Glomerular visceral epithelial cell (primary cell): ENCODE measurements at regions not wholly inside any gene's neighbourhood (a gene's known extent, or its start where the extent isn't known, plus 50 kb on each side); places are given as distances from the start of the nearest gene placed in this dataset.
"Not testable (repeated sequence)": the region's sequence is repeated elsewhere in the genome, so short reads cannot be mapped to it uniquely, and the experiment has no call there.

Experiments used
- DNase-seq: peaks from one replicate; pipeline ENCODE4 v3.0.0-alpha.2; 2016; ENCODE audit errors: extremely low spot score

DNA sequence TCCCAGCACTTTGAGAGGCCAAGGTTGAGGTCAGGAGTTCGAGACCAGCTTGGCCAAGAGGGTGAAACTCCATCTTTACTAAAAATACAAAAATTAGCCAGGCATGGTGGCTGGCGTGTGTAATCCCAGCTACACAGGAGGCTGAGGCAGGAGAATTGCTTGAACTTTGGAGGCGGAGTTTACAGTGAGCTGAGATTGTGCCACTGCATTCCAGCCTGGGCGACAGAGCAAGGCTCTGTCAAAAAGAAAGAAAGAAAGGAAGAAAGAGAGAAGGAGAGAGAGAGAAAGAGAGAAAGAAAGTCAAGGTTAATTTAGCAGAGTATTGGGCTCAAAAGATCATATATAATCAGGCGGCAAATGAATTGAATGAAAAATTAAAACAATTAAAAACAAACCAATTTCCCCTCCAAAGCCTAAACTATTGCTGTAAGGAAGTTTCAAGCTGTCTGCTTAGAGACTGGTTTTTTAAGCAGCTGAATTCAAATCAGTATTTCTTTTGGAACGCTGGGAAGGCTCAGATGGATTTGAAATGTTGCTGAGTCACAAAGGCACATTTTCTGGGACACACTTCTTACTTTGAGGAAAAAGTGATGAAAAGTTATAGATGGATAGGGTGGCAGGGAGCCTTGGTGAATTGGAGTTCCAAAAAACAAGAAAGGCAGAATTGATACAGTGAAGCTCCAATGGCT lies 81.3 kb upstream of the BHLHE40 start:
- DNase-seq: no peak

DNA sequence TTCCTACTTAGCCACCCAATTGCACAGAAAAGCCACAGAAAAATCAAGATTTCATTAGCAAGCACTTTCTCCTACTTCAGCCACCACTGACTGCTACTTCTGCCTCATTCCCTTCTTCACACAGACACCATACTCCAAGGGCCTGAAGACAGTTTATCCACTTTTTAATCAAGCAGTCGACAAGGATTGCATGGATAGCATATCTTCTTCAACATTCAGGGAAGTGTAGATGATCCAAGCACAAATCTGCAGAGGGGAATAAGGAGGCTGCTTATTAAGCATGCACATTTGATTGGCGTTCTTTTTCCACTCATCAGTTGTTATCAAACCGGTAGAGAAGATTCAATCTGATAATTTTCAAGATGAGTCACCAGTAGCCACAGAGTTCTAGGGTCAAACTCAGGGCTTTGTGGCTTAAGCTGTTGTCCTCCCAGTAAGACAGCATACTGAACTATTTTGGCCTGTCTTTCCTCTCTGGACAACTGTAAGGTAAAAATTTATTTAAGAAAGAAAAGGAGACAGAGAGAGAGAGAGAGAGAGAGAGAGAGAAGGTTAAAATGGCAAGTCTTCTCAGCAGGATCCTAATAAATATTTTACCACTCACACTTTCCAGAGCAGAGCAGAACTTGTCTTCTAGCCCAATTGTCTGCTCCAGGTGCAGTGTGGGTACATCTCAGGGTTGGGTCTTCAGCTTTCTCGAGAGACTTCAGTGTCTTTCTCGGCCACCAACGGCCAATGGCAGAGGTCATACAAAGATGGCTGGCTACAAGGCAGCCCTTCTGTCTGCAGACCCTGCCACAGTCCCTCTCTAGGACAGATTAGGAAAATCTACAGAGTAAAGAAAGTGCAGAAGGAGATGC lies 80.6 kb upstream of the BHLHE40 start:
- no peak for DNase-seq

DNA sequence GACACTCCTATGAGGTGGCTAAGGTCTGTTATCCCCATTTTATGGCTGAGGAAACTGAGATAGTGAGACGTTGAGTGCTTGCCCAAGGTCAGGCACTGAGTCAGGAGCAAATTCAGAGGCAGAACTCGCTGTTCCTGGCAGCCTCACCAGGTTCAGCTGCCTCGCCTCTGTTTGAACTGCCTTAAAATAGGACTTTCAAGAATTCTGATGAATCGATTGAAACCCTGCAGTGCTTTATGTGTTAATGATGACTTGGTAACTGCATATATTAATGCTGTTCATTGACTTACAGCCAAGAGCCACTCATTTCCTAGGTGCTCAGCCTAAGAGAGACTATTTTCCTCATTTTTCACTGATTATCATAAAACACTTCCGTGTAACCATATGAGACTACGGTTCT lies 79.5 kb upstream of the BHLHE40 start:
- no peak for DNase-seq

DNA sequence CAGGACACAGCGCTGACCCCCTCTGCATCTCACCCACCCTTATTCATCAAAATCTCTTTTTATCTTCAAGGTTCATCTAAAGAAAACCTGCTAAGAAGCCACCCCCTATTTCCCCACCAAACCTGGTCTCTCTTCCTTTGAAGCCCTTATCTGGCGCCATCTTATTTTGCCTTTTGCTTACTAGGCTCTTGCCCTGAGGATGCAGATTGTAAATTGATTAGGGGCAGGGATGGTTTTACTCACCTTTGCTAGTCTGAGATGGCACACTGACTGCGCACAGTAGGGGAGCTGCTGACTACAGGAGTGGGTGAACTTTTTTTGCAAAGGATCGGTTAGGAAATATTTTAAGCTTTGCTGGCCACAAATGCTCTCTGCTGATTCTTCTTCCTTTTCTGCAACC lies 78.9 kb upstream of the BHLHE40 start:
- no peak for DNase-seq

DNA sequence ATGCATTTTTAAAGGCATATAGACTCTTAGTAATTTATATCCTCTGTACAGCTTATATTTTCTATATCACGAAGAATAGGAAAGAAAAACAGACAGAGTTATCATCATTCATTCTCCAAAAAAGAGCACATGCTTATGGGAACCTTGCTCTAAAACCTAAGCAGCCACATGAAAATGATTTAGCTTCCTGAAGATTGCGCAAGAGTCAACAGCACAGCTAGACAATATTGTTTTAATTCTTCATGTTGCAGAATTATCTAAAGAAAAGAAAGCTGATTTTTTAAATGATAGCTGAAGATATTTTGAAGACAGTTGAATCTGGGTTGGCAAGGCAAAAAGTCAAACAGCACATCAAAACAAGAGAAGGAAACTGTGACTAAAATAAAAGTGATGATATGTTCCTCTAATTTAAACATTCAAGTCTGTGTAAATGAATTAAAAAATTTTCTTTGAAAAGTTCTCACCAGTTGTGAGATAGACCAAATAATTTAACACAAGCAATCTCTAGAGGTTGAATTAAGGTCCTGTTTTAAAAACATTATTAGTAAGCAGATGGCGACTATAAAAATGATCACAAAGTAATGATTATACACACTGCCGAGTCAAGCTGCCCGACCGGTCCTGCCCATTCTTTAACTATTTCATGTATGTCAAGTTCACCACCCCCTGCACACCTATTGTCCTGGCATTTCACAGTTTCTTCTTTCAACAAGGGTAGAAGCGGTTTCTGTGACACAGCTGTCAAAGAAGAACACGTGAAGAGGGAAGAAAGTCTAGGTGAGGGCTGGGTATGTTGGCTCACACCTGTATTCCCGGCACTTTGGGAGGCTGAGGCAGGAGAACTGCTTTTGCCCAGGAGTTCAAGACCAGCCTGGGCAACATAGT lies 74.2 kb upstream of the BHLHE40 start:
- no peak for DNase-seq

DNA sequence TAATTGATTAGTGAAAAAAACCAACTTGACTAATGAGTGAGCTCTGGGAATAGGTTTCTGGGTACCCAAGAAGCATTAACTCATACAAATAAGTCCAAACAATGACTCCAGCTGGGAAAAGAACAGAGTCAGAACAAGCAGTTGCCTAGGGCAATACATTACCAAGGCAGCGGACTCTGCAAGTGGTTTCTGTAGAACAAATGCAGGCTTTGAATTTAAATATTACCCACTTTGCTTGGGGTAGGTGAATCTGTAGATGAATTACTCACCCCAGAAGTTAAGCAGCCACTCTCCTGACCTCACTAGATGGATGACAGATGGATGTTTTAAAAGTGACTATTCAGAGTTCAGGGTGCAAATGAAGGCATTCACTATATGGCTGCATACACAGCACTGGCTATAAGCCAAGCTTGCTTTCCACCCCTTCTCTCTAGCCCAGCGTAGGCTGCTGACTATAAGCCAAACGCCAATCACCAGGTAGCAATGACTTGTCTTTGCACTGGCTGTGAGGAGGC lies 73.1 kb upstream of the BHLHE40 start:
- DNase-seq: peak; percentile 73

DNA sequence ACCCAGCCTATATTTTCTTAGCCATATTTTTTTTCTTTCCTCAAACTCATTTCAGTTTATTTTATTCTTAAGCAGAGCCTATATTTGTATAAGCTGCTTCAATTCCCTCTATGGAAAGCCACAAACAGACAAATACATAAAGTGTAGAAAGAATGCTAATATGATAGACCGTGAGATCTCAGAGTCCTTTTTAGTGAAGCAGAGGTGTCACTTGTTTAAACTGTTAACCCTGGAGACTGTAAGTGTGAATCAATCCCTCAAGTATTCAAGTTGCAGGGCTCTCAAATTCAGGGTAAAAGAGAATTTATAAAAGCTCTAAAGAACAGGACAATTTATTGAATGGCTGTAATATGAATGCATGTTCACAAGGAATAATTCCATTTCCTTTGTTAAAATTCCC lies 72.2 kb upstream of the BHLHE40 start:
- DNase-seq: no peak

DNA sequence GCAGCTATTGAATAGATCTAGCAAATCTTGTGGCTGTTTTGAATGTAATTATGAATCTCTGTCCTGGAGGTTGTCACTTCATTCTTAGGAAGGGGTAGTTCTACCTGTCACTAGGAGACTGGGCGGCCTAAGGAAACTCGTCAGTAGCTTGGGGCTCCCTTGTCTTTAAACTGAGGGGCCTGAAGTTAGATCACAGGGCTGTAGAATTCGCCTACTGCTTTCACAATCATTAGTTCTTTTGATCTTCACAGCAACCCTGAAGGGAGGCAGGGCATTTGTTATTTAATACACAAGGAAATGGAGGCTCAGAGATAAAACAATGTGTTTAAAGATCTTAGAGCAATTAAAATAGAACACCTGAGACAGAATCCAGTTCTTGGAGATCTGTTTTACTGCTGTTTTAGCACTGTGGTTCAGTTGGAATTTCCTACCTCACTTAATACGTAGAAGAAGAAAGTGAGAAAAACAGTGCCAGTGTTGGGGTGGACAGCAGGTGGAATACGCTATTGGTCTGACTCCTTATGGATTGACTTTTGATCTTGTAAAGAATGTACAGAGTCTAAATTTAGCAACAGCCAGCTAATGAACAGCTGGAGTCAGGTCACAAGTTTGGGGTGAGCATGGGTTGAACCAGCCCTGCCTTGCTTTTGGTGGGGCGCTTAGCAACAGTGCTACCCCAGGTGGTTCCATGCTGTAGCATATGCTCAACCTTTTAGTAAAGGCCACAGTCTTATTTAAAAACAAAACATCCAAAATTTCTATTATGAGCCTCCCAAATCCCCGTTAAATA lies 71.4 kb upstream of the BHLHE40 start:
- DNase-seq: no peak

DNA sequence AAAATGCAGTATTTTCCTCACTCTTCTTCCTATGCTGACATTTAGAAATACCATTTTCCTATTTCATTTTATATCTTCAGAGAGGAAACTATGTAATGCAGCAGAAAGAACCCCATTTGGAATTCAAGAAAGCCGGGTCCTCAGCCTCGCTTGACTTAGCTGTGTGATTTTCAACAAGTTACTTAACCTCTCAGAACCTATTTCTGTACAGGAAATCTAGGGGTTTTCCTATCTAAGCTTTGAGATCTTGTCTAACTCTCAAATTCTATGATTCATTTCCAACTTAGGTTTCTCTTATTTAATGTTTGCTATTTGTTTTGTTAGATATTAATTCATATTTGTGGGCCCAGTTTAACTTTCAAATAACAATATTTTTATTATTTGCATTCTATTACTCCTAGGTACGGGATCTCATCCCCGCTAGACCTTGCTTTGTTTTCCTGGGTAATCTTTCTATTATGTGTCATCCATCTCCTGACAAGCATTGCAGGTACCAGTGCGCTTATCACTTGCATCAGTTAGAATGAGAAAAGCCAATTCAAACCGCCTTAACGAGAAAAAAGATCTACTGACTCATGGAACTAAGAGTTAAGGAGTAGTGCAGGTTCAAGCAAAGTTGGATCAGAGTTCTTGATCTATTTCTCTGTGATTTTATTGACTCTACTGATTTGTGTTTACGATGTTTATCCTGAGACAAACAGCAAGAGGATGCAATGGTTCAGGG lies 70.6 kb upstream of the BHLHE40 start:
- DNase-seq: no peak

DNA sequence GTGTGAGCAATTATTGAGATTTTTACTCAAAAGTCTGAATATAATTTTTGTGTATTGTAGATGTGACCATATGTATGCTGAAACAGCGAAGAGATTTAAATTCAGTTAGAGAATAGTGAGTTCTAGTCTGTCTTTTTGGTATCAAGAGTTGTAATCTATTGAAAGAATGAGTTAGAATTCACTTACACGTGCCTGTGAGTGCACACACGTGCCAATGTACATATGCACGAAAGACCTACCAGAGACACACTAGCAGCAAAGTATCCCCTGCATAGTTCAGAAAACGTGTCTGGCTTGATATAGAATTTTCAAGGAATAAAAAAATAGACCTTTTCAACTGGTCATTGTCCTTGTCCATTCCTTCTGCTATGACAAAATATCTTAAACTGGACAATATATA lies 64.8 kb upstream of the BHLHE40 start:
- no peak for DNase-seq

DNA sequence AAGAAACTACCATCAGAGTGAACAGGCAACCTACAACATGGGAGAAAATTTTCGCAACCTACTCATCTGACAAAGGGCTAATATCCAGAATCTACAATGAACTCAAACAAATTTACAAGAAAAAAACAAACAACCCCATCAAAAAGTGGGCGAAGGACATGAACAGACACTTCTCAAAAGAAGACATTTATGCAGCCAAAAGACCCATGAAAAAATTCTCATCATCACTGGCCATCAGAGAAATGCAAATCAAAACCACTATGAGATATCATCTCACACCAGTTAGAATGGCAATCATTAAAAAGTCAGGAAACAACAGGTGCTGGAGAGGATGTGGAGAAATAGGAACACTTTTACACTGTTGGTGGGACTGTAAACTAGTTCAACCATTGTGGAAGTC lies 57.6 kb upstream of the BHLHE40 start:
- DNase-seq: not testable (repeated sequence)

DNA sequence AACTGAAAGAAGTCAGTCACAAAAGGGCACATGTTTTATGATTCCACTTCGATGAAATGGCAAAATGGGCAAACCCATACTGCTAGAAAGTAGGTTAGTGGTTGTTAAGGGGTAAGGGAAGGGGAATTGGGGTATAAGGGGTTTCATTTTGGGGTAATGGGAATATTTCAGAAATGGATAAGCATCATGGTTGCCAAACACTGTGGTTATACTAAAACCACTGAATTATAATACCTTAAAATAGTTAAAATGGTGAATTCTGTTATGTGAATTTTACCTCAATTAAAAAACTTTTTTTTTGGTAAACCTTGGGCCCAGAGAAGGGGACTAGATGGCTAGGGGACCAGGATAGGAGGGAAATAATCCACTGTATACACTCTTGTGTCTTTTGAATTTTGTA lies 52.3 kb upstream of the BHLHE40 start:
- DNase-seq: no peak

DNA sequence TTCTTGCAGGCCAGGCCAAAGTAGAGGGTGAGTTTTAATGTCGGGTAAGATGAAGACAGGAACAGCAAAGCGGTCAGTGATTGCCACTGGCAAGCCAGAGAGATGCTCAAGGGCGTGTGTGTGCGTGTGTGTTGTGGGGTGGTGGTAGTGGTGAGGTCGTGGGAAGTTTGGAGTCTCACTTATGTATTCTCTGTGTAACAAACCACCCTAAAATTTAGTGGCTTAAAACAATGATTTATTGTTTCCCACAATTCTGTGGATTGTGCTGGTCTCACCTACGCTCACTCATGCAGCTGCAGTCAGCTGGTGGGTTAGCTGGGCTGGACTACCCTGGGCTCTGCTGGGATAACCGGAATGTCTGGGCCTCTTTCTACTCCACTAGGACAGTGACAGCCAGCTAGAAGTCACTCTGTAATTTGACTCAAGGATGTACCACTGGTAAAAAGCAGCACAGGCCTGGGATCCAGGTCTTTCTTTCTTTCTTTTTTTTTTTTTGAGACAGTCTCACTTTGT lies 50.9 kb upstream of the BHLHE40 start:
- DNase-seq: no peak
